Esophagus muscularis mucosa (tissue), 3 donors: ENCODE measurements at regions not wholly inside any gene's neighbourhood (a gene's known extent, or its start where the extent isn't known, plus 50 kb on each side); places are given as distances from the start of the nearest gene placed in this dataset.

ENCODE experiments used
- EP300 ChIP-seq: sonication (generic); formaldehyde crosslinking; IDR thresholded peaks from one replicate; pipeline ENCODE4 v1.6.1; 2017; ENCODE audit warnings: antibody characterized with exemption
- TF ChIP-seq, protein P1 (sequence below), 3 experiments: fragments of 200-600 bp in 2 of 3; fragments of 450-650 bp in 1 of 3; sonication (generic) in 2 of 3; IDR thresholded peaks; one replicate each; pipeline ENCODE4 v1.5.1; 2017 to 2019; ENCODE audit warnings: antibody characterized with exemption in 3 of 3, mild to moderate bottlenecking in 2 of 3, moderate library complexity in 1 of 3

DNA sequence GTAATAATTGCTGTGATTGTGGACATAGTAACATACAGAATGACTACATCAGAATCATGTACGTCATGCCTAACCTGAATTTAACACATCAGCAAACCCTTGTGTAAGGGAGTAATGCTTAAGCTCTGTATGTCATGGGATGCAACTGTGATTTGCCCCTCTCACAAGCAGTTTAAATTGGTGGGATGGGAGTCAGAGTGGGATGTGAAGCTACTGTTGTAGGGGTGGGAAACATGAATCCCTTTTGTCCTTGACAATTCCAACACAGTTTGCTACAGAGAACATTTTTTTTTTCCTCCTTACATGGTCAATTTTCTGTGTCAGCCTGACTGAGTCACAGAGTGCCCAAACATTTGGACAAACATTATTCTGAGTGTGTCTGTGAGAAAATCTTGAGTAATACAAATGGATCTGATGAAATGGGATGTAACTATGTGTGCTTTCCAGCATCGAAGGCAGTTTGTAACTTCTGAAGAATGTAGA lies 392.8 kb downstream of the GPM6A start:
- TF ChIP-seq, protein P1, sequence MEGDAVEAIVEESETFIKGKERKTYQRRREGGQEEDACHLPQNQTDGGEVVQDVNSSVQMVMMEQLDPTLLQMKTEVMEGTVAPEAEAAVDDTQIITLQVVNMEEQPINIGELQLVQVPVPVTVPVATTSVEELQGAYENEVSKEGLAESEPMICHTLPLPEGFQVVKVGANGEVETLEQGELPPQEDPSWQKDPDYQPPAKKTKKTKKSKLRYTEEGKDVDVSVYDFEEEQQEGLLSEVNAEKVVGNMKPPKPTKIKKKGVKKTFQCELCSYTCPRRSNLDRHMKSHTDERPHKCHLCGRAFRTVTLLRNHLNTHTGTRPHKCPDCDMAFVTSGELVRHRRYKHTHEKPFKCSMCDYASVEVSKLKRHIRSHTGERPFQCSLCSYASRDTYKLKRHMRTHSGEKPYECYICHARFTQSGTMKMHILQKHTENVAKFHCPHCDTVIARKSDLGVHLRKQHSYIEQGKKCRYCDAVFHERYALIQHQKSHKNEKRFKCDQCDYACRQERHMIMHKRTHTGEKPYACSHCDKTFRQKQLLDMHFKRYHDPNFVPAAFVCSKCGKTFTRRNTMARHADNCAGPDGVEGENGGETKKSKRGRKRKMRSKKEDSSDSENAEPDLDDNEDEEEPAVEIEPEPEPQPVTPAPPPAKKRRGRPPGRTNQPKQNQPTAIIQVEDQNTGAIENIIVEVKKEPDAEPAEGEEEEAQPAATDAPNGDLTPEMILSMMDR (IDR thresholded peaks at IDR 0.05), result no peak
- TF ChIP-seq EP300, result no peak
